ENCODE measurements at regions not wholly inside any gene's neighbourhood (a gene's known extent, or its start where the extent isn't known, plus 50 kb on each side); places are given as distances from the start of the nearest gene placed in this dataset.
A peak's percentile ranks its signal among the peaks of the same experiment; 100 is the strongest.

DNA sequence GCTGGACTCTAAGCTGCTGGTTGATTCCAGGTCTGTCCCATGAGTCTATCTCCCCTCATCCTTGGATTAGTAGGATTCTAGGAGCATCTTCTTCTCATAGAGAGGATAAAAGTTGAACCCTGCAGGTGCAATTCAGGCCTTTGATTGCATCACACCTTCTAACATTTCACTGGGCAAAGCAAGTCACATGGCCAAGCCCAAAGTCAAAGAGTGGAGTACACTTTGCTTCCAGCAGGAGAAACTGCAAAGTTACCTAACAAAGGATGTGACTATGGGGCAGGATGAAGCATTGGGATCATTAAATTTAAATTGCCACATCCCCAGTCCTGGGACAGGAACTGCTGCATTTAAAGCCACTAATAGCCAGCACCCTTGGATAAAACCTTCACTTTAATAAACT lies 51.0 kb upstream of the EGFLAM start:
- DNase-seq (ENCODE audit: low read depth in 2 of 2): no peak

GRCh38 chr5:38202741-38203140 lies 55.6 kb upstream of the EGFLAM start:
- DNase-seq (ENCODE audit: low read depth in 2 of 2): no peak

- DNase-seq (ENCODE audit: low read depth in 2 of 2): no peak
Observed at GRCh38 chr5:38200872-38201557, 57.3 kb upstream of the EGFLAM start.

GRCh38 chr5:38197118-38197517 lies 61.2 kb upstream of the EGFLAM start:
- no peak for DNase-seq (ENCODE audit: low read depth in 2 of 2)

- DNase-seq (ENCODE audit: low read depth in 2 of 2): peak; percentile 17 to 19
Observed at GRCh38 chr5:38193015-38193581, 65.3 kb upstream of the EGFLAM start.

GRCh38 chr5:38191693-38192092 lies 66.7 kb upstream of the EGFLAM start:
- no peak for DNase-seq (ENCODE audit: low read depth in 2 of 2)

GRCh38 chr5:38190111-38190510 lies 68.2 kb upstream of the EGFLAM start:
- no peak for DNase-seq (ENCODE audit: low read depth in 2 of 2)

DNA sequence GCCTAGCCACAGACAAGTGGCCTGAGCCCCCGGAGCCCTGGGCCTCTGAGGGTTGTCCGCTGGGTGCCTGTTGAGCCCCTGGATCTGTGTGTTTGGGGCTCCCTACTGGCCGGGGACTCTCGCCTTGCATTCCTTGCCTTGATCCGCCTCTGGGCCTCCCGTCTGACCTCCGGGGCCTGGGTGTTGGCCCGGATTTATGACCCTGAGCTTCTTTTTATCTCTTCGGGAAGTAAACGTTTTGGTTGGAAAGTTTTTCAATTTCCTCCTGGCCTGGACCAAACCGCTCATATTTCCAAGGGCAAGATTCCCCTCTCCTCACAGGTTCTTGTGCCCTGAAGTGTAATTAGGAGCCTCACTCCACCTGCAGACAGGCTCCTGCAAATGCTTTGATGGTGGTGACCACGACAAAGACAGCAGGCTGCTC lies 69.3 kb upstream of the EGFLAM start:
- no peak for DNase-seq (ENCODE audit: low read depth in 2 of 2)

GRCh38 chr5:38188591-38188990 lies 69.8 kb upstream of the EGFLAM start:
- DNase-seq (ENCODE audit: low read depth in 2 of 2): no peak

GRCh38 chr5:38187532-38187931 lies 70.8 kb upstream of the EGFLAM start:
- no peak for DNase-seq (ENCODE audit: low read depth in 2 of 2)

DNA sequence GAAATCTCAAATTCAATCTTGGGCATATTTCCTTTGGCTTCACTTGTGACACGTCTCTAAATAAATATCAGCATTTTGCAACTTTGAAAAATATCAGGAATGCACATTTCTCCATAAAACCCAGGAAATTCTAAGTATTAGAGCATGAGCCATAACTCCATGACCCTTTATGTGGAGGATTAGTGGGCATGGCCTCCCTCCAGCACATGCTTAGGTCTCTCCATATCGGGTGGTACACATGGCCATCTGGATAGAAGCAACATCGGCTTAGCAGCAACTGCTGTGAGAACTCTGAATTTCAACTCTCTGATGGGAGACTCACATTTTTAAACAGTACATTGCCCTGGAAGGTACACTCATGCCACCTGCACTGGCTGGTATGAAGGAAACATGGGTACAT lies 73.7 kb upstream of the EGFLAM start:
- DNase-seq (ENCODE audit: low read depth in 2 of 2): no peak

- DNase-seq (ENCODE audit: low read depth in 2 of 2): no peak
Observed at GRCh38 chr5:38182991-38183390, 75.4 kb upstream of the EGFLAM start.

DNA sequence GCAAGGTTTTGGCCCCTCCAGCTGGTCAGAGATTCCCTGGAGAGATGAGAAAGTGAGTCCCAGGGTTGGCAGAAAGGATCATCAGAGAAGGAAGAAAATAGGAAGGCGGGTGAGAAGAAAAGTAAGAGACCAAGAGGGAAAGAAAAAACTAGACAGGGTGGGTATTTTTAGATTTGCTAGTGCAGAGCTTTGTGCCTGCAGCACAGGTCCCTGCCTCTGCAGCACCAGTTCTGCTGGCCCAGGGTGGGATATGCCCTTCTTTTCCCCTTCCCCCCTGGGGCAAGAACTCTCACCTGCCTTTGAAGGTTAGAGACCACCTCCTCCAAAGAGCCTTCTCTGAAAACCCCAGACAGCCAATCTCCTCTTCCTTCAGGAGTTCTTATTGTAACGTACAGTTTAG lies 90.3 kb upstream of the EGFLAM start:
- DNase-seq (ENCODE audit: low read depth in 2 of 2): no peak

DNA sequence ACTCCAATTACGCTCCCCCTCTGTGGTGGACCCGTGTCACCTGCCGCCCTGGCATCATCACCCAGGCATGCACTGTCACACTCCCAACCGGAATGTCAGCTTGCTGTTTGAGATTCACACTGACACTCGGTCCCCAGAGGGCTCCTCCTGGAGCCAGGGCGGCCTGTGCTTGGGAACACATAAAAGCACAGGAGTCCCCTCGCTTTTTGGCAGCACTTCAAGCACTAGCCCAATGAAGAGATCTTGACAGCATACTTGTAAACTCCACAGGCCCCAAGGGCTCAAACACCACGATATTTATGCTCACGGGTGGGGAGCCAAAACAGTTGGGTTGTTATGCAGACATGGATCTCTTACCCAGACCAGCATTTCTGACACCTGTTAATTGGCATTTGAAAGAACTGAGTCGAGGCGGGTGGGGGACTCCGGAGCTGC lies 90.8 kb upstream of the EGFLAM start:
- no peak for DNase-seq (ENCODE audit: low read depth in 2 of 2)

- no peak for DNase-seq (ENCODE audit: low read depth in 2 of 2)
Observed at GRCh38 chr5:38166832-38167231, 91.5 kb upstream of the EGFLAM start.

GRCh38 chr5:38165435-38165834 lies 92.9 kb upstream of the EGFLAM start:
- no peak for DNase-seq (ENCODE audit: low read depth in 2 of 2)

DNA sequence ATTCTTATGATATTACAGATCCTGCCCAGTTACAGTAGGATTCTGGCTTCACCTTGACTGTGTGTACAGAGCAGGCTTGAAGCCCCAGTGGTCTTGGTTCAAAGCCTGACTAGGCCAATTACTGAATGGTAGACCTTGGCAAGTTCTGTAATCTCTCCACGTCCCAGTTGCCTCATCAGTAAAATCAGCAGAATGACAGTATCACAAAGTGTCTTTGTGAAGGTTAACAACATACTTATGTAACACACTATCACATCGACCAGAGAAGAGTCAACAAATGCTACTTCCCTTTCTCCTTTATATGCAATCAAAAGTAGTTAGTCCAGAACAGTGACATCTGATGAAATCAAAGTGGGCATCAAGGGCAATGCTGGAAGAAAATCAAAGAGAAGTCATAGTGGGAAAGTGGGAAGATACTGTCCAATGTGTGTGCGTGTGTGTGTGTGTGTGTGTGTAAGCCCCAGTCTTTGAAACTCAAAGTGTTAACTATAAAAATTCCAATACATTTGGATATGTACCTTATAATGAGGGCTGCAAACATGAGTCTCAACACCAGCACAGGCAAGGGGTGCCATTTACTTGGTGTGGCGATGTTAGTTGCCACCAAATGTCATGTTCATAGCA lies 93.5 kb upstream of the EGFLAM start:
- no peak for DNase-seq (ENCODE audit: low read depth in 2 of 2)

- no peak for DNase-seq (ENCODE audit: low read depth in 2 of 2)
Observed at GRCh38 chr5:38163636-38164237, 94.6 kb upstream of the EGFLAM start.

DNA sequence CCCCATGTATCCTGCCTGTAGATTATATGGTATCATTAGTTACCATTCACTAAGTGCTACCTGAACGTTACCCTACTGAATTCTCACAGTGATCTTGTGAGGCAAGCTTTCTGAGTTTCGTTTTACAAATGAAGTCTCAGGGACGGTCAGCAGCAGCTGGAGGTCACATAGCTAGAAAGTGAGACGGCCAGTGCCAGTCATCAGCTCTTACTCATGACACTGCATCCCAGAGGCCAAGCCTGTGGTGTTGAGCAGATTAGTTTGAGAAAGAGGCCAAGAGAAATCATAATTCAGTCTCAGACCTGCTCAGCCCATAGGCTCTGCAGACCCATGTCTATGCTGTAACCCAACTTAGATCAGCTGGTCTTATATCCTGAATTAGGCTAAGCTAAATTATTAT lies 95.7 kb upstream of the EGFLAM start:
- DNase-seq (ENCODE audit: low read depth in 2 of 2): no peak

DNA sequence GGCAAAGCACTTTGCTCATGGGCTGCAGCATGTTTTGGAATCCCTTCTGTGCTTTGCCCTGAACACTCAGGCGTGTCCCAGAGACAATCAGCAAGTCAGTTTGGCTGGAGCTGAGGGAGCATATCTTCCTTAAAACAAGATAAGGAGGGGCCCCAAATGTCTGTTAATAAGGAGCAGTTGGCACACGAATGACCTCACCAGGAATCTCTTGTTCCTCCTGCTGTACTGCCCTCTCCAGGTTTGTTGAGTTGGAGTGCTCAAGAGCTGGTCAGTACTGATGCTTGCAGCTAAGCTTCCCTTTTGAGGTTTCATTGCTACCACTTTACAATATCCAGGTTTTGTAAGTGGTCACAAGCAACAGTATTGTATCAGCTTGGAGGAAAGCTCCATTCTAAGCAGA lies 101.3 kb upstream of the EGFLAM start:
- no peak for DNase-seq (ENCODE audit: low read depth in 2 of 2)

- no peak for DNase-seq (ENCODE audit: low read depth in 2 of 2)
Observed at GRCh38 chr5:38154615-38155204, 103.6 kb upstream of the EGFLAM start.

- no peak for DNase-seq (ENCODE audit: low read depth in 2 of 2)
Observed at GRCh38 chr5:38151878-38152277, 106.5 kb upstream of the EGFLAM start.

DNA sequence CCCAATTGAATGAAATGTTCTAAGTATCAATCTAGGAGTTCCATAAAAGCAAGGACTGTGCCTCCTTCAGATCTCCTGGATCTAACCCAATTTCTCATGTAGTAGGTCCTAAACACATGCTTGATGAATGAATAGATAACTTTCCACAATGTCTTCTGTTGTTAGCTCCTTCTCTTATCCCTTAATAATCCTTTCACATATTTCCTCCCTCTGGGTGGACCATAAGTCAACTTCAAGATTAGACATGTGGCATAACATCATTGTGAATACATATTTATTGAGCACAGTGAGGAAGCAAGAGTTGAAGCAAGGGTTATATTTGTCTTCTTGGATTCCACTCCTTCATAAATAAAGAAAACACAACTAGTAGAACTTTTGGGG lies 108.6 kb upstream of the EGFLAM start:
- no peak for DNase-seq (ENCODE audit: low read depth in 2 of 2)
